Mesothelial cell of epicardium (in vitro differentiated cells): ENCODE measurements at regions not wholly inside any gene's neighbourhood (a gene's known extent, or its start where the extent isn't known, plus 50 kb on each side); places are given as distances from the start of the nearest gene placed in this dataset.

Experiments
- DNase-seq, 2 experiments: peaks; one replicate each; pipeline ENCODE4 v3.0.0; 2021; ENCODE audit warnings: low spot score in 2 of 2; ENCODE audit not compliant: unreplicated experiment in 2 of 2
- H3K27ac Mint-ChIP-seq: 2 replicates; pipeline ENCODE4 v1.8.0; 2021; ENCODE audit warnings: mixed read lengths
- H3K27me3 Mint-ChIP-seq: 2 replicates; pipeline ENCODE4 v1.8.0; 2021; ENCODE audit warnings: low read depth, mixed read lengths
- H3K36me3 Mint-ChIP-seq: 2 replicates; pipeline ENCODE4 v1.8.0; 2021; ENCODE audit warnings: mixed read lengths
- H3K4me1 Mint-ChIP-seq: 2 replicates; pipeline ENCODE4 v1.8.0; 2021; ENCODE audit warnings: mixed read lengths
- H3K4me3 Mint-ChIP-seq: 2 replicates; pipeline ENCODE4 v1.8.0; 2021; ENCODE audit warnings: mild to moderate bottlenecking, moderate library complexity, mixed read lengths
- H3K9me3 Mint-ChIP-seq: 2 replicates; pipeline ENCODE4 v1.8.0; 2021; ENCODE audit warnings: mixed read lengths
- TF ChIP-seq, protein P1 (sequence below): fragments of 200-600 bp; sonication (generic); IDR thresholded peaks from one replicate; pipeline ENCODE4 v1.5.0; 2021; ENCODE audit warnings: antibody characterized with exemption; ENCODE audit not compliant: unreplicated experiment

DNA sequence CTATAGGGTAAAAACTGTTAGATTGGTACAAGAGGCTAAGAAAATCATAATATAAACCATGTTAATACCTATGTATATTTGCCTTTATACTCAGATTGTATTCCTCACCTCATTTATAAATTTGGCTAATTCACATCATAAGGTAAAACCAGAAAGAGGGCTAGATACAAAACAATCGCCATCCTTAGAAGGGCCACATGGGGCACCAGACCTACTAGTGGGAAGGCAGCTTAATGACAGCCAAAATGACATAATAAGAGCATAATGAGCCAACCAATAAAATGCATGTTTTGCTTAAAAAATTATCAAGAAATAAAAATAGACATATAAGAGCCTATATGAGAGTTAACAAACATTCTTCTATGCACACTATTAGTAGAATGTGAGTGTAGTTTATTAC, 107.3 kb upstream of the PRDX4 start:
- Mint-ChIP-seq H3K27me3 (no peaks in the 10 kb centered on the region), H3K36me3 (no peaks in the 10 kb centered on the region), H3K9me3 (peaks cover 50% of the 10 kb centered on the region), H3K4me1 (no peaks in the 10 kb centered on the region), H3K4me3 (no peak overlapping the region), H3K27ac (no peak overlapping the region)
- DNase-seq: no peak
- TF ChIP-seq, protein P1, sequence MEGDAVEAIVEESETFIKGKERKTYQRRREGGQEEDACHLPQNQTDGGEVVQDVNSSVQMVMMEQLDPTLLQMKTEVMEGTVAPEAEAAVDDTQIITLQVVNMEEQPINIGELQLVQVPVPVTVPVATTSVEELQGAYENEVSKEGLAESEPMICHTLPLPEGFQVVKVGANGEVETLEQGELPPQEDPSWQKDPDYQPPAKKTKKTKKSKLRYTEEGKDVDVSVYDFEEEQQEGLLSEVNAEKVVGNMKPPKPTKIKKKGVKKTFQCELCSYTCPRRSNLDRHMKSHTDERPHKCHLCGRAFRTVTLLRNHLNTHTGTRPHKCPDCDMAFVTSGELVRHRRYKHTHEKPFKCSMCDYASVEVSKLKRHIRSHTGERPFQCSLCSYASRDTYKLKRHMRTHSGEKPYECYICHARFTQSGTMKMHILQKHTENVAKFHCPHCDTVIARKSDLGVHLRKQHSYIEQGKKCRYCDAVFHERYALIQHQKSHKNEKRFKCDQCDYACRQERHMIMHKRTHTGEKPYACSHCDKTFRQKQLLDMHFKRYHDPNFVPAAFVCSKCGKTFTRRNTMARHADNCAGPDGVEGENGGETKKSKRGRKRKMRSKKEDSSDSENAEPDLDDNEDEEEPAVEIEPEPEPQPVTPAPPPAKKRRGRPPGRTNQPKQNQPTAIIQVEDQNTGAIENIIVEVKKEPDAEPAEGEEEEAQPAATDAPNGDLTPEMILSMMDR: peak; percentile 16

DNA sequence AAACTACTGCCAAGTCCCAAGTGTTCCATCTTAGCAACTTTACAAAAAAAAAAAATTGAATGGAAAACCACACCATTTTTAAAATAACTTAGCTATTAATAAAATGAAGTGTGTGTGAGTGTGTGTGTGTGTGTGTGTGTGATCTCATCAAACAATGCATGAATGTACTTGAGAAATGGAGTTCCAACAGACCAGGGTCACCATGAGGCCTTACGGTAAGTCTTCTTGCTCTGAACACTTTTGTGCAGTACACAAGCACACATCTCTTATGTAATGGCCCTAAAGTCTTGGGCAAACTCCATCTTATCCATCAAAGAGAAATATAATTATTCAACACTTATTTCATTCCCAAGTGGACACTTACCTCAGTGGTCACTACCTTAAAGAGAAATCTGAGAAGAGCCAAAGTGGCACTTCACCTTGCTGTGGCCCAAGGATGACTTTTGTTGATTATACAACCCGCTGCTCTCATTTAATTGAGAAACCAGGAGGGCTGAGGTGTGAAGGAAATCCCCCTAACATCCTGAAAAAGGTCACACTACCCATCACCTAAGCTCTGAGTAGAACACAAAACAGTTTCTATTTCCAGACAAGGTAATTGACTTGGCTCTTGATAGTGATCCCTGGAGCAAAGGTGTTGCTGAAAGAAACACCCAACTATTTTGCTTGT, 96.5 kb upstream of the PRDX4 start:
- Mint-ChIP-seq H3K9me3 (peaks cover 26% of the 10 kb centered on the region), H3K4me3 (no peak overlapping the region), H3K4me1 (no peaks in the 10 kb centered on the region), H3K36me3 (no peaks in the 10 kb centered on the region), H3K27ac (no peak overlapping the region), H3K27me3 (peaks cover 4% of the 10 kb centered on the region)
- DNase-seq: no peak
- TF ChIP-seq, protein P1: no peak

DNA sequence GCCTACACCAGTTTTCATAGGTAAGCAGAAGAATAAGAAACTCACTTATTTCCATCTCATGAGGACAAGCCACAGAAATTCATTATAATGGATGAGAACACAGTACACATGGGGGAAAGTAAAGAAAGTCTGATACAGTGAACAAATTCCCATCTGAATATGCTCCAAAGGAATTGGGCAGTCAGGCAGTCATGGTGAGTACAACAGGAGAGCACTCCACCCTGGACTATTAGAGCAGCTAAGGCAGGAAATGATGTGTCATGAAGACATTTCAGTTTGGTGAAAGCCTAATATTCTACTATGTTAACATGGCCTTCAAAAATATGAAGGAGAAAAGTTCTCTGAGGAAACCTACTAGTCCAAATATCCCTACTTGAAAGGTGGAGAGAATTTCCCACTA, 92.0 kb upstream of the PRDX4 start:
- Mint-ChIP-seq H3K27me3 (peaks cover 4% of the 10 kb centered on the region), H3K36me3 (no peaks in the 10 kb centered on the region), H3K27ac (no peak overlapping the region), H3K4me3 (no peak overlapping the region), H3K4me1 (no peaks in the 10 kb centered on the region), H3K9me3 (peaks cover 17% of the 10 kb centered on the region)
- TF ChIP-seq, protein P1: no peak
- no peak for DNase-seq

DNA sequence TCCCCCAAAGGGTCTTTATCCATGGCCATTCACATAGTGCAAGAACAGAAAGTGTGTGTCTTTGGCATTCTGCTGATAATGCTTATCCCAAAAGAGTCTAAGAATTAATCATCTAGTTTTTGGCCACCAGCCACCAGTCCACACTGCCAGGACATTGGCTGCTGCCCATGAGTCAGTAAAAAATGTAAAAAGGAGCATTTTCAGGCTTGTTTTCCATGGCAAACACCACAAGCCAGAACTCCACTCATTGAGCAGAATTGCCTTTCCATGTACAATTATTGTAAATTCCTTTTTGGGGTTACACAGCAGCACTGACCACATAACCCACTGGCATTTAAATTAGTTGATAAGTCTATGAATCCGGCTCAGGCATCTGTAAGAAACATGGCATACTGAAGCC, 89.2 kb upstream of the PRDX4 start:
- H3K4me3 Mint-ChIP-seq: no peak overlapping the region

DNA sequence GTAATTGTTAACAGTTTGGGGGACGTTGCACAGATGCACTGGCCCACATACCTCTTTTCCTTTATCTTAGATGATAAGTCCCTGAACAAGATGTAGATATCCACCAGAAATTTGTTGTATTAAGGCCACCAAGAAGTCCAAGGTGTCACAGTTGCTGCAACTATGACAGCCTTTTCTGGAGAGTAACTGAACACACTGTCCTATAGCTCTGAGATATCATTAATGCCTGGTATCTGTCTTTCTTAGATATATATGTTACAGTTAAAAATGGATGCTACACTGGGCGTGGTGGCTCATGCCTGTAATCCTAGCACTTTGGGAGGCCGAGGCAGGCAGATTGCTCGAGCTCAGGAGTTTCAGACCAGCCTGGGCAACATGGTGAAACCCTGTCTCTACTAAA, 77.8 kb upstream of the PRDX4 start:
- no peak overlapping the region for H3K4me3 Mint-ChIP-seq
- H3K27me3 Mint-ChIP-seq: no peaks in the 10 kb centered on the region

More for the DNA sequence above, 89.2 kb upstream of the PRDX4 start:
- Mint-ChIP-seq H3K9me3 (peaks cover 12% of the 10 kb centered on the region), H3K36me3 (no peaks in the 10 kb centered on the region), H3K27me3 (peaks cover 4% of the 10 kb centered on the region), H3K27ac (no peak overlapping the region), H3K4me1 (no peaks in the 10 kb centered on the region)
- DNase-seq: no peak
- TF ChIP-seq, protein P1: no peak

More for the DNA sequence above, 77.8 kb upstream of the PRDX4 start:
- TF ChIP-seq, protein P1: no peak
- H3K36me3 Mint-ChIP-seq: no peaks in the 10 kb centered on the region
- DNase-seq: no peak
- no peak overlapping the region for H3K27ac Mint-ChIP-seq
- H3K4me1 Mint-ChIP-seq: no peaks in the 10 kb centered on the region
- H3K9me3 Mint-ChIP-seq: peaks cover 15% of the 10 kb centered on the region
